ENCODE measurements at regions not wholly inside any gene's neighbourhood (a gene's known extent, or its start where the extent isn't known, plus 50 kb on each side); places are given as distances from the start of the nearest gene placed in this dataset.

DNA sequence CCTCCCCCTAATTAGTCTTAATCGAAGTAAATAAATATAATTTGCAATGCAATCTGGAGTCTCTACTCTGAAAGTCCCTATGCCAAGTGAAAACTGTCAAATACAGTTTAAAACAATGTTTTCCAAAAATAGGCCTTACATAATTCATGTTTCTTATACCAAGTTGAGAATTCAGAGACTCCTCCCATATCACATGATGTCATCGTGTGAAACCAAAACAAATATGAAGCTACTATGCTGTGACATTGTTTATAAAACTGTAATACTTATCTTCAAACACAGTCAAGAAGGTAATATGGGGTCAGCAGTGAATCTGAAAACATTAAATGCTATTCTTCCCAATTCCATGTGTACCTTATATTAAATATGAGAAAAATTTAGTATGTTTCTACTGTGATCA is 940.2 kb upstream of the FANCL start:
- TF ChIP-seq CTCF (IDR thresholded peaks at IDR 0.05; ENCODE audit: low read length) (no peak), EZH2 (IDR thresholded peaks at IDR 0.05; ENCODE audit: borderline replicate concordance, low read length) (no peak)

Measured in OCI-LY1 (cell line).